Hepatocyte (in vitro differentiated cells): ENCODE measurements at regions not wholly inside any gene's neighbourhood (a gene's known extent, or its start where the extent isn't known, plus 50 kb on each side); places are given as distances from the start of the nearest gene placed in this dataset.

ENCODE experiments used
- CTCF ChIP-seq: fragments of 200-600 bp; sonication (generic); IDR thresholded peaks from 2 replicates; pipeline ENCODE4 v1.5.1; 2016; ENCODE audit warnings: antibody characterized with exemption, mild to moderate bottlenecking; ENCODE audit not compliant: poor library complexity
- EZH2 ChIP-seq: fragments of 200-600 bp; sonication (generic); IDR thresholded peaks from 2 replicates; pipeline ENCODE4 v1.6.1; 2016; ENCODE audit warnings: antibody characterized with exemption, mild to moderate bottlenecking, borderline replicate concordance
- EZH2phosphoT487 ChIP-seq: fragments of 200-600 bp; sonication (generic); IDR thresholded peaks from one replicate; pipeline ENCODE4 v1.6.1; 2018; ENCODE audit warnings: antibody characterized with exemption, mild to moderate bottlenecking, low read depth, moderate library complexity; ENCODE audit not compliant: unreplicated experiment, severe bottlenecking

GRCh38 chr5:54722846-54723433 is 205.4 kb downstream of the SNX18 start:
- no peak for TF ChIP-seq CTCF
- TF ChIP-seq EZH2: no peak
- TF ChIP-seq EZH2phosphoT487: no peak
